SIG-M5 treated with dmso at 0.1 percent for 504 hours (cell line): ENCODE measurements at regions not wholly inside any gene's neighbourhood (a gene's known extent, or its start where the extent isn't known, plus 50 kb on each side); places are given as distances from the start of the nearest gene placed in this dataset.

Experiments used
- DNase-seq: peaks from one replicate; lab custom pipeline; 2025; ENCODE audit not compliant: unreplicated experiment; lab: John Stamatoyannopoulos, UW

GRCh38 chr6:127053032-127053874 is 65.2 kb upstream of the RSPO3 start:
- no peak for DNase-seq

DNA sequence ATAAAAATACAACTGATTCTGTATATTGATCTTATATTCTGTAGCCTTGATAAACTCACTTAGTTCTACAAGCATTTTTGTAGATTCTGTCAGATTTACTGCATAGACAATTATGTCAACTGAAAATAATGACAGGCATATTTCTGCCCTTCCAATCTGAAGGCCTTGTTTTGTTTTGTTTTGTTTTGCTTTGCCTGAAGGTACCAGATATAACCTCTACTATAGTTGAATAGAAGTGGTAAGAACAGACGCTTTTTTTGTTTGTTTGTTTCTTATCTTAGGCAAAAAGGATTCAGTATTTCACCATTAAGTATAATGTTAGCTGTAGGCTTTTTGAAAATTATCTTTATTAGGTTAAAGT is 64.6 kb upstream of the RSPO3 start:
- no peak for DNase-seq

- DNase-seq: no peak
Observed at GRCh38 chr6:127058027-127058426, 60.4 kb upstream of the RSPO3 start.

DNA sequence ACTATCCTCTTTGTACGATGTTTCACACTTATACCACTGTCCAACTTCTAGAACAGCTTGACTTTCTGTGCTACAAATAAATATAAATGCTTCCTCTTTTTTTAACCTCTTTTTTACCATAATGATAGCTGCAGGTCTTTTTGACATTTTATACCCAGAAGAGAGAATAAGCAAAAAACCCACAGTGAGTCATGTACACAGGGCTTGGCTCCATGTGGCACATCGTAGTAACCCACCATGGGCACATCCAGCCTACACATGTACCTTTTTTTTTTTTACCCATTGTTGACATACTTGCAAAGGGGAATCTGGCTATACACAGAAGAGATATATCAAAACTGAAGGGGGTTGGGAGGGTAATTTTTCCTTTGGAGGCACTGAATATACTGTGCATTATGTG is 59.5 kb upstream of the RSPO3 start:
- no peak for DNase-seq
